GM10248 (cell line): ENCODE measurements at regions not wholly inside any gene's neighbourhood (a gene's known extent, or its start where the extent isn't known, plus 50 kb on each side); places are given as distances from the start of the nearest gene placed in this dataset.

Source experiments
- CTCF ChIA-PET: fragments of 300-600 bp; sonication (Branson Sonifier 250); formaldehyde crosslinking; extraction: SDS; loops from one replicate; lab custom pipeline; 2021; ENCODE audit warnings: antibody characterized with exemption; lab: Yijun Ruan, JAX
- POLR2A ChIA-PET: fragments of 350-650 bp; sonication (Branson Sonifier 250); formaldehyde crosslinking; extraction: SDS; loops from one replicate; lab custom pipeline; 2020; ENCODE audit warnings: antibody characterized with exemption; lab: Yijun Ruan, JAX
- DNase-seq: peaks from one replicate; pipeline ENCODE4 v3.0.0; 2012; ENCODE audit errors: extremely low spot score
- TF ChIP-seq, protein P1 (sequence below): IDR thresholded peaks from 2 replicates; pipeline ENCODE4 v1.5.1; 2012; ENCODE audit warnings: mild to moderate bottlenecking, low read depth; ENCODE audit errors: extremely low read depth, missing control alignments, control extremely low read depth

DNA sequence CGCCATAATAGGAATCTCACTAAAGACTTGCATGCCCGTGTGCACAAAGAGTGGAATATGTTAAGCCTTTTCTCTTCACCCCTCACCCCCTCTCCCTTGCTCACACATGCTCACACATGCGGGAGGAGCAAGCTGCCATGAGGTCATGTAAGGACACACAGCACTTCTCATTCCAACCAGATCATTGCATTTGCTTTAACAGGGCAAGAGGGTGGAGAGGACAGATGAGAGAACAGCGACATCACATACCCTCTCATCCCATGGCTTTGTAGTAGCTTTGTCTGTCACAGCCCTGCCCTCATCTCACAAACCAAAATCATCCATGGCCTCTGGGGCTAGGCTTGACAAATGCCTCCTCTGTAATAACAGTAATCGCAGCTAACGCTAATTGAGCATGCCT lies 145.6 kb upstream of the FRY start:
- POLR2A ChIA-PET, result no interaction called here
- no peak for DNase-seq
- TF ChIP-seq, protein P1, sequence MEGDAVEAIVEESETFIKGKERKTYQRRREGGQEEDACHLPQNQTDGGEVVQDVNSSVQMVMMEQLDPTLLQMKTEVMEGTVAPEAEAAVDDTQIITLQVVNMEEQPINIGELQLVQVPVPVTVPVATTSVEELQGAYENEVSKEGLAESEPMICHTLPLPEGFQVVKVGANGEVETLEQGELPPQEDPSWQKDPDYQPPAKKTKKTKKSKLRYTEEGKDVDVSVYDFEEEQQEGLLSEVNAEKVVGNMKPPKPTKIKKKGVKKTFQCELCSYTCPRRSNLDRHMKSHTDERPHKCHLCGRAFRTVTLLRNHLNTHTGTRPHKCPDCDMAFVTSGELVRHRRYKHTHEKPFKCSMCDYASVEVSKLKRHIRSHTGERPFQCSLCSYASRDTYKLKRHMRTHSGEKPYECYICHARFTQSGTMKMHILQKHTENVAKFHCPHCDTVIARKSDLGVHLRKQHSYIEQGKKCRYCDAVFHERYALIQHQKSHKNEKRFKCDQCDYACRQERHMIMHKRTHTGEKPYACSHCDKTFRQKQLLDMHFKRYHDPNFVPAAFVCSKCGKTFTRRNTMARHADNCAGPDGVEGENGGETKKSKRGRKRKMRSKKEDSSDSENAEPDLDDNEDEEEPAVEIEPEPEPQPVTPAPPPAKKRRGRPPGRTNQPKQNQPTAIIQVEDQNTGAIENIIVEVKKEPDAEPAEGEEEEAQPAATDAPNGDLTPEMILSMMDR, result no peak
- CTCF ChIA-PET, result interaction anchor here (1.6 kb wide), 1 partner anchor 24 kb away, joined by 4 read pairs; no protein-coding TSS in a partner anchor

DNA sequence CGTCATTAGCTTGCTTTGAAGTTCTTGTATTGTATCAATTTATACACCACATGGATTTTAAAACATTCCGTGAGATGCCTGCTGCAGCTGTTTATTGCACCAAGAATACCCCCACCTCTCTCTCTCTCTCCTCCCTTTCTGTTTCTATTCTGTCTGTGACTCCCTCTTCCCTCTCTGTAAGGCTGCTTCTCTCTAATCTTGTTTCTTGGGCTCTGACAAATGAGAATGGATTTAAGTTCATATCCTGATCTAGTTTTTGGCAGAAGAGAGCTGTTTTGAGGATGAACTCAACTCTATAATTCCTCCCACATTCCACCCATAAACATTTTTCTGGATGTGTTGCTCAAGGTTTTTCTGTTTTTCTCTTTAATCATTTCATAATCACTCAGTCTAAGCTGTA lies 144.3 kb upstream of the FRY start:
- TF ChIP-seq, protein P1, result no peak
- CTCF ChIA-PET, result interaction anchor here (1.0 to 1.6 kb wide), 3 partner anchors 11 to 360 kb away, joined by 3 to 4 read pairs (median 3); no protein-coding TSS in a partner anchor
- no peak for DNase-seq
- POLR2A ChIA-PET, result no interaction called here

DNA sequence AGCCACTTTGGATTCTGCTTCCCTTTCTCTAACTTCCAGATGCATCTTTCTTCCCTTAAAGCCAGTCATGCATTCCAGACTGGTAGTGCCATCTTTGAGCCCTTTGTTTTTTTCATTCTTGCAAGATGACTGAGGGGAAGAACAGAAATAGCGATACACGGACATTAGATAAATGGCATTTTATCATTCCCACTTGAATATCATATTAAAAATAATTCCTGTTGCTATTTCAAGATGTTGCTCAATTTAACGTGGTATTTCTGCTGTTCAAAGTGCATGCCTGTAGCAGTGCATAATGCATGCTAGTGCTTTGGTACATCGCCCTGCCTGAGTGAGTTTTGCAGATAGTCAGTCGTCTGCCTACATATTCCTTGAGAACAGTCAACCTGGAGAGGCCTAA lies 140.6 kb upstream of the FRY start:
- POLR2A ChIA-PET, result no interaction called here

DNA sequence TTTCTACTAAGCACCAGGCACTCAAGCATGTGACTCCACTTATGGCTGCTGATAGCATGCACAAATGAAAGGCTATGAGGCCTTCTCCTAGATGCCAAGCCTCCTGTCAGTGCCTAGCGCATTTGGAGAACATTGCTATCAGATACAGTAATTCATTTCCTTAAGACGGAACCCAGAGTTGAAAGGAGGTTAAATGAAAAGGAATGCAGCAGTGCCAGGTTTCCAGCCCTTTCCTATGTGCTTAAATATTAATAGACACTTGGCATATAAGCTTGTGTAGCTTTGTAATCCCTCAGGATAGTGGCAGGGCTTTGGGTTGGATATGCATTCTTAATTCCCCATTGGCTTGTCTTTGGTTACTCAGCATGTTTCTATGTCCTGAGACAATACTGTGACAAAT lies 140.1 kb upstream of the FRY start:
- TF ChIP-seq, protein P1, result no peak
- POLR2A ChIA-PET, result no interaction called here
- DNase-seq, result no peak
- CTCF ChIA-PET, result interaction anchor here (2.0 kb wide), 1 partner anchor 18 kb away, joined by 10 read pairs; no protein-coding TSS in a partner anchor

More for the DNA sequence above, 140.6 kb upstream of the FRY start:
- TF ChIP-seq, protein P1, result no peak
- DNase-seq, result no peak
- CTCF ChIA-PET, result no interaction called here

DNA sequence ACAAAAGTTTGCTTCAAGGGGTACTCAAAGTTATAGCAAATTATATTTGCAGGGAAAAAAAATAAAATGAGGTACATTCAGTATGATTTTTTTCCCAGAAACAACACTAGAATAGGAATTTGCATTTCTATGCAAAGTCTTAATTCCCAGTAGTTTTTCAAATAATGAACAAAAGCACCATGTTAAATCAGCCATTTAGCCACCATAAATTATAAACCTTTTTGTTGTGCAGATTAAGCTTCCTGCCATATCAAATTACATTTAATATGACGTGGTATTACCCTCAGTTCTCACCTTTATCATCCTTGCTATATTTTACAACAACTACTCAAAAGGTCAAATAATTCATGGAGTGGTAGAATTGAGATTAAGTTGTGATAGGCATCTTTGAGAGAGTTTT lies 136.6 kb upstream of the FRY start:
- DNase-seq, result no peak
- TF ChIP-seq, protein P1, result no peak
- ChIA-PET POLR2A (no interaction called here), CTCF (interaction anchor here (1.0 kb wide), 1 partner anchor 13 kb away, joined by 3 read pairs; no protein-coding TSS in a partner anchor)

DNA sequence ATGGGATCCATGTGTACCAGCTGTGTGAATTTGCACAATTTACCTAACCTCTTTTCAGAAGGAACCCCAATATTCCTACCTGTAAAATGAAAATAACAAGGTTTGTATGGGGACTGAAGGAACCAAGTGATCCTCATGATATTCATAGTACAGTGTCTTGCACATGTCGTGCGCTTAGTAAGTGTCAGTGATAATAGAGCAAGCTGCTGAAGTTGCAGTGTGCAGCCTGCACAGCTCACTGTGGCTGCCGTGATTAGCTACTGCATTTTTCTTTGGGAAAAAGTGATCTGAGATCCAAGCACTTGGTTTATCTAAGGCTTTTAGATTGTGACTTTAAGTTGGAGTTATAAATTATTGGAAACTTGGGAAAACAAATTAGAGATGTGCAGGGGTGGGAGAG lies 135.9 kb upstream of the FRY start:
- no peak for DNase-seq
- POLR2A ChIA-PET, result no interaction called here
- TF ChIP-seq, protein P1, result no peak
- CTCF ChIA-PET, result interaction anchor here (4.3 kb wide), 1 partner anchor 14 kb away, joined by 60 read pairs; no protein-coding TSS in a partner anchor
